ENCODE measurements at regions not wholly inside any gene's neighbourhood (a gene's known extent, or its start where the extent isn't known, plus 50 kb on each side); places are given as distances from the start of the nearest gene placed in this dataset.
A peak's percentile ranks its signal among the peaks of the same experiment; 100 is the strongest.

GRCh38 chr9:16153741-16154140, 600.9 kb downstream of the CCDC171 start:
- no peak for DNase-seq (ENCODE audit: low read depth in 2 of 2, low spot score in 1 of 2)

DNA sequence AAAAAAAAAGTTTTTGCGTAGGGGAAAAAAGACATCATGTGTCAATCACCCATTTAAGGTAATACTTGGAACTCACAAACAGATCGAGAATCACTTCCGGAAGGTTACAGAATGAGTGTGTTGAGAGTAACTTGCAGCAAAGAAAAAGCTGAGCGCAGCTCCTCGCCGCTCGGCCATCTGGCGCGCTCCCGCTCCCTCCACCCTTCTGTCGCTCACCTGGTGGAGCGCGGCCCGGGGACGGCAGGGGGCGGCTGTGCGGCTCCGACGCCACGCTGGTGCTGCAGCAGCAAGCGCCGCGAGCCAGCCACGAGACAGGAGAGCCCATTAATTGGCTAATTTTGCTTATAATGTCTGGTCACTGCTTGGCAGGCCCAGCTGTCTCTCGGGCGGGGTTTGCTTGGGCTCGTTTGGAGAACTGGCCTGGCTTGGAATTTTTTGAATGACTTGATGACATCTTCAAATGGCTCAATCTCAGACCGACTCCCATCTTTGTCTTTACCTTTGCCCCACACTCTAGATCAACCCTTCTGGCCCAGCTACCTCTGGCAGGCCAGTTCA, 601.8 kb downstream of the CCDC171 start:
- no peak for DNase-seq (ENCODE audit: low read depth in 2 of 2, low spot score in 1 of 2)

- no peak for DNase-seq (ENCODE audit: low read depth in 2 of 2, low spot score in 1 of 2)
Measured at GRCh38 chr9:16155878-16156277, 603.0 kb downstream of the CCDC171 start.

DNA sequence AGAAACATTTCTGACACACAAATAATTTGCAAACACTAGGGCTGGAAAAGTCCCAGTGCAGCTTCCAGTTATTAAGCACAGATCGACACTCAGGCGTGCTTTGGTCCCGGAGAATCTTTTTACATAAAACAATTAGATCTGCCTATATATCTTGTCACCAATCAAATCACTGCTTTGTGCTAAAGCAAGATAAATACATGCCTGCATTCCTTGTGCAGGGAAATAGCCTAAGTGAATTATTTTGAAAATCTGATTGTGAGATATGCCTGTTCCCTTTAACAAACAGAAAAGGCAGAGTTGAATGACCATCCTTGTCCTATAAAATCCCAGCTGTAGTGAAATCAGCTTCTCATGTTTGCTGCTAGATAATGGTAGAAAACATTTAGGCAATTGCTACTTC, 604.4 kb downstream of the CCDC171 start:
- DNase-seq (ENCODE audit: low read depth in 2 of 2, low spot score in 1 of 2): no peak

- no peak for DNase-seq (ENCODE audit: low read depth in 2 of 2, low spot score in 1 of 2)
Measured at GRCh38 chr9:16157651-16158050, 604.8 kb downstream of the CCDC171 start.

GRCh38 chr9:16158093-16158492, 605.2 kb downstream of the CCDC171 start:
- DNase-seq (ENCODE audit: low read depth in 2 of 2, low spot score in 1 of 2): no peak

DNA sequence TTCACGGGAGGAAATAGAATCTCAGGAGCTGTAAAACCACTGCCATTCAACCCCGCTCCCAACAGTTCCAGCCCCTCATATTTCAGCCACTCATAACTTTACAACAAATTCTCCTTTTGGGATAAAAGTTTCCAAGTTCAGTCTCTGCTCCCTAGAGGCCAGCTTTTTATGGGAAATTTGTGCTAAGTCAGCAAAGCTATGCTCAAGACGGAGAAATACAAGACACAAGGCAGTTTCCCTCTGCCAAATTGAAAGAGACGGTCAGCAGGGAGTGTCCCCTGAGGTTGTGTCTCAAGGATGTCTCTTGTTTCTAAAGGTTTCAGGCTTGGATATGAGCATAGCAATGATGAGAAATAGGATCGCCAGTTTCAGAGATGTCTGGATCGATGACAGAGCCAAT, 608.6 kb downstream of the CCDC171 start:
- DNase-seq (ENCODE audit: low read depth in 2 of 2, low spot score in 1 of 2): no peak

DNA sequence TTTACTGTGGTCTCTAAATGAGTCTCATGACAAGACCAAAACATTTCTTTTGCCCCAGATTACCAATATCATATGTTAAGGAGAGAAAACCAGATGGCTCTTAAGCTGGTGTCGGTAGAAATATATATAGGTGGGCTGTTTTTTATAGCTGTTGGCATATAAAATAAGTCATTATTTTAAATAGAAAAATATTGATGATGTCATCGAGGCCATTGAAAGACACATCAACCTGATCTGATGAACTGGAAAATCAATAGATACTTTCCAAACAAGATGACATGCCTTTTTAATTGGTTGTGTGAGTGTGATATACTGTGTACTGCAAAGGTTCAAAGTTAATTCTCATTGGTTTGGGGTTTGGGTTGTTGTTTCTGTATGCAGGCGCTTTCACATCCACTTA, 617.3 kb downstream of the CCDC171 start:
- no peak for DNase-seq (ENCODE audit: low read depth in 2 of 2, low spot score in 1 of 2)

DNA sequence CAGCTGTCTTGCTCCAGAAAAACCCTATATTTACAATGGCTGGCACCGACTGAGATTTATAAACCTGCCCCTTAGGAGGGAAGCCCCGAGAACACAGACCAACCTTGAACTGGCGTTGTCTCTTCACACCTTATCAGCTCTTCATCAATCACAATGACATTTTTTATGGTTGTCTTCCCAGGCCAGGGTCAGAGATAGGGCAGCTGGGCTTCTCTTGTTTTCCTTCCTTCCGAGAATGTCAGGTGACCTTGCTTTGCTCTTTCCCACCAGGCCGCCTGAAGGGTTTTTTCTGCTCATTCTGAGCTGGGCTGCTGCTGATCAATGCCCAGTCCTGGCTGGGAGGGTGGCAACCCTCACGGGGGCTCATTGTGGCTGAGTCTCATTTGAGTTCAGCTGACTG, 619.1 kb downstream of the CCDC171 start:
- no peak for DNase-seq (ENCODE audit: low read depth in 2 of 2, low spot score in 1 of 2)

GRCh38 chr9:16172796-16173195, 620.0 kb downstream of the CCDC171 start:
- no peak for DNase-seq (ENCODE audit: low read depth in 2 of 2, low spot score in 1 of 2)

GRCh38 chr9:16174915-16175314, 622.1 kb downstream of the CCDC171 start:
- DNase-seq (ENCODE audit: low read depth in 2 of 2, low spot score in 1 of 2): no peak

DNA sequence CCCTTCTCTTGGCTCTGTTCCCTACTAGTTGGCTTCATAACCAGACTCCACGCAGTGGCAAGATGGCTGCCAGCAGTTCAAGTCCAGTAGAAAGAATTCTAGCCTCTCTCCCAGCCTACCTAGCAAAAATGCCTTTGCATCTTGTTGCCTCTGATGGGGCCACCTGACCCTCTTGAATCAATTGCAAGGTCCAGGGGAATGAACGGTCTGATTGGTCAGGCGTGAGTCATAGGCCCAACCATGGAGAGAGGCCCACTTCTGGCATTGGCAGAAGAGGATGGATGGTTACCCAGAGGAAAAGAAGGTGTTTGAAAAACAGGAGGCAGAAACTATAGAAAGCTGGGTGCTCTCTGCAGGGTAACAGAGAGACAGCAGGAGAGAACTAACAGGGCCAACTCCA, 622.6 kb downstream of the CCDC171 start:
- no peak for DNase-seq (ENCODE audit: low read depth in 2 of 2, low spot score in 1 of 2)

GRCh38 chr9:16178294-16178693, 625.5 kb downstream of the CCDC171 start:
- DNase-seq (ENCODE audit: low read depth in 2 of 2, low spot score in 1 of 2): no peak

- peak in 1 of 2 donors; percentile 2 for DNase-seq (ENCODE audit: low read depth in 2 of 2, low spot score in 1 of 2)
Measured at GRCh38 chr9:16179566-16179965, 626.7 kb downstream of the CCDC171 start.

GRCh38 chr9:16180091-16180490, 627.2 kb downstream of the CCDC171 start:
- no peak for DNase-seq (ENCODE audit: low read depth in 2 of 2, low spot score in 1 of 2)

- no peak for DNase-seq (ENCODE audit: low read depth in 2 of 2, low spot score in 1 of 2)
Measured at GRCh38 chr9:16180546-16180945, 627.7 kb downstream of the CCDC171 start.

GRCh38 chr9:16181539-16181938, 628.7 kb downstream of the CCDC171 start:
- no peak for DNase-seq (ENCODE audit: low read depth in 2 of 2, low spot score in 1 of 2)

GRCh38 chr9:16182784-16183183, 629.9 kb downstream of the CCDC171 start:
- DNase-seq (ENCODE audit: low read depth in 2 of 2, low spot score in 1 of 2): no peak

DNA sequence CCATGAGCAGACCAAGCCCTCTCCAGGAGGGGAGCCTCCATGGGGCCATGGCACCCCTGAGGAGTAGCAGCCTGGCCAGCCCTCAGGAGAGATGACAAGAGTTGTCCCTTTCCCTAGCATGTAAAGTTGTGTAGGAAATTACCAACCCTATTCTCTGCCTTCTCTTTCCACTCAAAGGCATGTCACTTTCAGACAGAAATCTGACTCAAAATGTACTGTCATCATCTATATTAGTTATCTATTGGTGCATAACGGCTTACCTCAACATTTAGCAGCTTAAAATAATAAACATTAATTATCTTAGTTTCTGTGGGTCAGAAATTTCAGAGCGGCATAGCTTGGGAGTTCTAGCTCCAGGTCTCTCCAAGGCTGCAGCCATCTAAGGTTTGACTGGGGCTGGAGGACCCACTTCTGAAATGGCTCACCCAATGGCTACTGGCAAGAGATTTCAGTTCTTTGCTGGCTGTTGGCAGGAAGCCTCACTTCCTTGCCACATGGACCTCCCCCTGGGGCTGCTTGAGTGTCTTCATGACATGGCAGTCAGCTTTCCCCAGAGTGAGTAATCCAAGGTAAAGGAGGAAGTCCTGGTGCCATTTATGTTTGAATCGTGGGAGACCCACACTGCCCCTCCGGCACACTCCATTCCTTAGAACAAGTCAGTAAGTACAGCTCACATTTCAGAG, 632.3 kb downstream of the CCDC171 start:
- no peak for DNase-seq (ENCODE audit: low read depth in 2 of 2, low spot score in 1 of 2)

GRCh38 chr9:16191191-16191590, 638.3 kb downstream of the CCDC171 start:
- no peak for DNase-seq (ENCODE audit: low read depth in 2 of 2, low spot score in 1 of 2)

- DNase-seq (ENCODE audit: low read depth in 2 of 2, low spot score in 1 of 2): no peak
Measured at GRCh38 chr9:16191691-16192402, 639.0 kb downstream of the CCDC171 start.

GRCh38 chr9:16192403-16193017, 639.7 kb downstream of the CCDC171 start:
- DNase-seq (ENCODE audit: low read depth in 2 of 2, low spot score in 1 of 2): no peak

All from stimulated activated CD8-positive, alpha-beta memory T cell treated with anti-CD3 and anti-CD28 coated beads, Interleukin-4, amount 100 ng/mL, for 4 hours (primary cell).